ENCODE measurements at regions not wholly inside any gene's neighbourhood (a gene's known extent, or its start where the extent isn't known, plus 50 kb on each side); places are given as distances from the start of the nearest gene placed in this dataset.
"Not testable (repeated sequence)": the region's sequence is repeated elsewhere in the genome, so short reads cannot be mapped to it uniquely, and the experiment has no call there.

DNA sequence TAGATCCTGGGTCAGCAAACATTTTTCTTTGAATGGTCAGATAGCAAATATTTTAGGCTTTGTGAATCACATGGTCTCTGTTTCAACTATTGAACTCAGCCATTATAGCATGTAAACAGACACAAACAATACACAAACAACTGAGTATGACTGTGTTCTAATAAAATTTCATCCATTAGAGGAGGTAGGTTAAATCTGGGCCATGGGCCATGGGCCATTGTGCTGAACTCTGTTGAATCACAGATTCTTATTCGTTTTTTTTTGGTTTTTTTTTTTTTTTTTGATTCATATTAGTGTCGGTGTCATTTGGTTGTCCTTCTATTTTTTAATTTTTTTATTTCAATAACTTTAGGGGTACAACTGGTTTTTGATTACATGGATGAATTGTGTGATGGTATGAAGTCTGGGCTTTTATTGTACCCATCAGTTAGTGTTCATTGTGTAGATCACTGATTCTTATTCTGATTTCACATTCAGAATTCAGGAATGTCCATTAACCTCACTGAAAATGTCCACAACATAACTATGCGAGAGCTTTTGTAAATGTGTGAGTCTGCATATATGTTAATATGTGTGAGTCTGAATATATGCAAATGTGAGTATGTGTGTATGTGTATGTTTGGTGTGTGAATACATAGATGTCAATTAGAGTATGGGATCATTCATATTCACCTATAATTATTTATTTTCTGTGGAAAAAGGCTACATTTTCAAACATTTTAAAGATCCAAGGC, 443.7 kb upstream of the GRM3 start:
- no peak for DNase-seq

GRCh38 chr7:86190351-86190750, 453.4 kb upstream of the GRM3 start:
- no peak for DNase-seq

GRCh38 chr7:86181474-86181873, 462.2 kb upstream of the GRM3 start:
- DNase-seq, result no peak

- DNase-seq, result no peak
Measured at GRCh38 chr7:86164827-86165226, 478.9 kb upstream of the GRM3 start.

GRCh38 chr7:86158111-86158510, 485.6 kb upstream of the GRM3 start:
- no peak for DNase-seq

GRCh38 chr7:86155623-86156022, 488.1 kb upstream of the GRM3 start:
- no peak for DNase-seq

GRCh38 chr7:86152926-86153325, 490.8 kb upstream of the GRM3 start:
- no peak for DNase-seq

DNA sequence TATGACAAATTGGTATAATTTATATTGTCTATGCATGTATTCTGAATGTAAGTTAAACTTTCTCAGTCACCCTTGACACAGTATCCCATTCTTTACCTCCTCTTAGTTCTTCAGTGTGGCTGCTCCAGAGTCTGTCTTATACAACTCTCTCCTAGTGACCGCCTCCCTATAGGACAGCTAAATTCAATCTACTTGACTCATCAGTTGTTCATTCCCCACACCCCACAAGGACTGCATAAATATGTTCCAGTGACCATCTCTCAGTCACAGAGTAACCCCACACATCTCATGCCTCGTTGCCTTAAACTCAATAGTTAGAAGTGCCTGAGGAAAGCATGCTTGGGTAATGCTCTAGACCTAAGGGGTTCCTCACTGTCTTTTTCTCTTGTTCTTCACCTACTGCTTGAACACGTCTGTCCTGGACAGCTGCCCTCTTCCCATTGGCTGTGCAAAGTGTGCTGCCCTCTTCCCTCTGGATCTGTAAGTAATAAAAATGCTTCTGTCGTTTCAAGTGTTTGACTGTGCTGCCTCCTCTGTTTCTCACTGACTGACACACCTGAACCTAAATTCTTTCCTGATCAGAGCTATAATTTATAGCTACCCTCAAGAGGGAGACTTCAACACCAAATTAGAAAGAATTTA, 494.6 kb upstream of the GRM3 start:
- no peak for DNase-seq

- DNase-seq, result no peak
Measured at GRCh38 chr7:86148501-86148900, 495.2 kb upstream of the GRM3 start.

- DNase-seq, result no peak
Measured at GRCh38 chr7:86137343-86137742, 506.4 kb upstream of the GRM3 start.

- DNase-seq, result no peak
Measured at GRCh38 chr7:86130268-86130667, 513.4 kb upstream of the GRM3 start.

DNA sequence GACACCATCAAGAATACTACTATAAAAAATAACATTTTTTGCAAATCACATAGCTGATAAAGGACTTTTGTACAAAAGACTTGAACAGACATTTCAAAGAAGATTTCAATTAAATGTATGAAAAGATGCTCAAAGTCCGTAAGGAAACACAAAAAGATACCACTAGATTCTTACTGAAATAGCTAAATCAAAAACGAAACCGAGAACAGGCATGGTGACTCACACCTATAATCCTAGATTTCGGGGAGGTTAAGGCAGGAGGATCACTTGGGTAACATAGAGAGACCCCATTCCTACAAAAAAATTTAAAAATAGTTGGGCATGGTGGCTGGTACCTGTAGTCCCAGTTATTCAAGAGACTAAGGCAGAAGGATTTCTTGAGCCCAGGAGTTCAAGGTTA, 520.2 kb upstream of the GRM3 start:
- DNase-seq, result no peak

GRCh38 chr7:86094166-86094669, 549.5 kb upstream of the GRM3 start:
- no peak for DNase-seq

- DNase-seq, result no peak
Measured at GRCh38 chr7:86091369-86091768, 552.3 kb upstream of the GRM3 start.

DNA sequence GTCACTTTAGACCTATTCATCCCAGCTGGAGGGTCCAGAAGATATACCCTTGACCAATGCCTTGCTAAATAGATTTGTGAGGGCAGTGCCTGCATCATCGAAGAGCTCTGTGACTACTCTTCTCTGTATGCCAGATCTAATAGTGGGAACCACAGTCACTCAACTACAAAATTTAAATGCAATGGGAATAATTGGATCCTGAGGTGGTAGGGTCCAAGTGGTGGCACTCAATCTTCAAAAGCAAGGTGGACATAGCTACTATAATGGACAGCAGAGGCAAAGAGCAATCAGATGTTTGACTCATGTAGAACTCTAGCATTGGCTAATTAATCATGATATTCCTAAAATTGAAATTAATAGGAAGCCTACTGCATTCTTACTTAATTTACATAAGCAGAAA, 554.3 kb upstream of the GRM3 start:
- no peak for DNase-seq

DNA sequence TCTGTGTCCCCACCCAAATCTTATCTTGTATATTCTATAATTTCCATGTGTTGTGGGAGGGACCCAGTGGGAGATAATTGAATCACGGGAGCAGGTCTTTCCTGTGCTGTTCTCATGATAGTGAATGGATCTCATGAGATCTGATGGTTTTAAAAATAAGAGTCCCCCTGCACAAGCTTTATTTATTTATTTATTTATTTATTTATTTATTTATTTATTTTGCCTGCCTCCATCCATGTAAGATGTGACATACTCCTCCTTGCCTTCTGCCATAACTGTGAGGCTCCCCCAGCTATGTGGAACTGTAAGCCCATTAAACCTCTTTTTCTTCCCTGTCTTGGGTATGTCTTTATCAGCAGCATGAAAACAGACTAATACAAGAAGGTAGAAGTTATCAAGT, 579.1 kb upstream of the GRM3 start:
- DNase-seq, result not testable (repeated sequence)

DNA sequence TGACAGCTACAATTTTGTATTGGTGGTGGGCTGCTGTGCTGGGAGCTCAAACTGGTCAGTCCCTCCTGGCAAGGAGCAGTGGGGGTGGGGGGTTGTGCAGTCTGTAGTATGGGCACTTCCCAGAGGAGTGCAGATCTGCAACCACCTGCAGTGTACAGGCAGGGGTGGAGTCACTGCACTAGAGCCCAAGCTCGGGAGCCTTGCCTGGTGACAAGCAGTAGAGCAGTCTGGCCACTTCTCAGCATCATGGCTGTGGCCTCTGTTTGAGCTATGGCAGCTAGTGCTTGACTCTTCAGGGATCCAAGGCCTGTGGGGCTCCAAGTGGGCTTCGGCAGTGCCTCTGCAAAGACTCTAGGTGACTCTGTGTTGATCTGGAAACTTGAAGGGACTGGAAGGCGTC, 585.1 kb upstream of the GRM3 start:
- no peak for DNase-seq

DNA sequence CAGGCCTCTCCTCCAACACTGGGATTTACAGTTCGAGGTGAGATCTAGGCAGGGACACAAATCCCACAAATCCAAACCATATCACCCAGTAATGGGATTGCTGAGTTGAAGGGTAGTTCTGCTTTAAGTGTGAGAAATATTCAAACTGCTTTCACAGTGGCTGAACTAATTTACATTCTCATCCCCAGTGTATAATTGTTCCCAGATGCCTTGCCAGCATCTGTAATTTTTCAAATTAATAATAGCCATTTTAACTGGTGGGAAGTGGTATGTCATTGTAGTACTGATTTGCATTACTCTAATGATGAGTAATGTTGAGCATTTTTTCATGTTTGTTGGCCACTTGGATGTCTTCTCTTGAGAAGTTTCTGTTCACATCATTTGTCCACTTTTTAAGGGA, 592.8 kb upstream of the GRM3 start:
- DNase-seq, result no peak

- no peak for DNase-seq
Measured at GRCh38 chr7:86049910-86050309, 593.8 kb upstream of the GRM3 start.

- DNase-seq, result not testable (repeated sequence)
Measured at GRCh38 chr7:86045197-86045596, 598.5 kb upstream of the GRM3 start.

DNA sequence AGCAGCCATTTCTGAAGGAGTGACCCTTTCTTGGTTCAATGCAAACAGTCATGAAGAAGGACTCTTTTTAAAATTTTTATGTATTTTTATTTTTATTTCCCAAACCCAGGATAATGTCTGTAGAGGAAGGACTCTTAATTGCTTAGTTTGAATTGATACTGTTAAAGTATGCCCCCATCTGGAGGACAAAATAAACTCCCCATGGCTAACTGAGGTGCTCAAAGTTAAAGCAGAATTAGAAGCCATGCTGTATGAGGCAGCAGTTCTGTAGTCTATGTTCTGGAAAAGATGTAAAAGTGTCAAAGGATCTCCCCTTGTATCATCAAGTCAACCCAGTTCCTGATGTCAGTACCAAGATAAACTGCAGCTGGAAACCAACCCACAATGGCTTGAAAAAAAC, 617.9 kb upstream of the GRM3 start:
- no peak for DNase-seq

- no peak for DNase-seq
Measured at GRCh38 chr7:86013662-86014061, 630.0 kb upstream of the GRM3 start.

DNA sequence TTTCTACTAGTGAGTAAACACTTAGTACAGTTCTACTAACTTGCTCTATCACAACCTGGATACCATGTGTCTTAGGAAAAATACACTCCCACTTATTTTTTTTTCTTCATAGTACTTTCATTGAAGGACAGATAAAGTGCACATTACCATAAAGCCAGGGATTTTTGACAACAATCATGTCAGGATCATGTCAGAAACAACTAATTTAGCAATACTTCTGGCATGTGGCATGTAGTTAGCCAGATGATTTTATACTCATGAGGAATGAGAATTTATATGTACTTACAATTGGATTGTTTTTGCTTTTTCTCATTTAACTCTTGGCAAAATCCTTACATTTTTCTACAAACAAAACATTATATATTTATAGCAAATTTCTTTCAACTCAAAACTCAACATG, 630.7 kb upstream of the GRM3 start:
- no peak for DNase-seq

- DNase-seq, result no peak
Measured at GRCh38 chr7:86008898-86009297, 634.8 kb upstream of the GRM3 start.

- no peak for DNase-seq
Measured at GRCh38 chr7:86006909-86007308, 636.8 kb upstream of the GRM3 start.
